ENCODE measurements at regions not wholly inside any gene's neighbourhood (a gene's known extent, or its start where the extent isn't known, plus 50 kb on each side); places are given as distances from the start of the nearest gene placed in this dataset.

DNA sequence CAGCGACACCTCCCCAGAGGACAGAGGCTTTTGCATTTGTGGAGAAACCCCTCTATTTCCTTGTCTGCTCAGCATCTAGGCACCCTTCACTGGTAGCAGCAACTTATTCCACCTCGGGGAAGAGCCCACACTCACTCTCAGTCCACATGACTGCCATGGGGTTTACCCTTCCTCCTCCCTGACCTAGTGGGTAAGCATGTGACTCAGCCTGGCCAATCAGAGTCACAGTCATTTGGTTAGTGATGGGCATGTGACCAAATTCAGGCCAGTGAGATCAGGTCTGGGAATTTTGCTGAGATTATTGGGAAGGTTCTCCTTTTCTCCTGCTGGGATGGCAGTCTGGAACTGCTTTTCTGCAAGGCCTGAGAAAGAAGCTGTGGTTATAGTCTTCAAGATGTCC, 145.7 kb upstream of the PHACTR3 start:
- H2BK15ac ChIP-seq (ENCODE audit: low read length) = no peak overlapping the region
- H2BK5ac ChIP-seq (ENCODE audit: low read depth, low read length) = no peak overlapping the region
- no peaks in the 10 kb centered on the region for H3K27me3 ChIP-seq (replicated peaks in 1 of 4; ENCODE audit: control insufficient read depth in 3 of 4, extremely low read depth in 1 of 4, insufficient read depth in 3 of 4, low read length in 3 of 4)
- H2BK20ac ChIP-seq (ENCODE audit: low read length) = no peak overlapping the region
- H3K36me3 ChIP-seq (ENCODE audit: control insufficient read depth in 2 of 4, insufficient read depth in 4 of 4, low read length in 3 of 4) = no peaks in the 10 kb centered on the region
- ChIA-PET POLR2A (ENCODE audit: partially characterized antibody) (no interaction called here), CTCF (ENCODE audit: partially characterized antibody) (interaction anchor here (1.6 to 2.6 kb wide), 3 partner anchors 11 to 251 kb away, joined by 4 to 9 read pairs (median 5); no protein-coding TSS in a partner anchor)
- H3K9ac ChIP-seq (replicated peaks in 1 of 4; ENCODE audit: extremely low read depth in 1 of 4, low read depth in 3 of 4, low read length in 3 of 4) = no peak overlapping the region
- H3K18ac ChIP-seq (ENCODE audit: extremely low read depth, low read length) = no peak overlapping the region
- no peak overlapping the region for H4K5ac ChIP-seq (ENCODE audit: insufficient read length, low read depth, low read length)
- no peaks in the 10 kb centered on the region; a peak in 1 of 7 replicates for H3K4me1 ChIP-seq (replicated peaks in 1 of 4; ENCODE audit: control insufficient read depth in 3 of 4, insufficient read depth in 4 of 4, low read length in 3 of 4)
- no peak overlapping the region for H2AK5ac ChIP-seq (ENCODE audit: low read depth, low read length)
- 86% methylated on average over 2 of the region's 2 CpGs; no CpG with 5 or more reads in 1 of the 2 experiments for WGBS, 2 experiments (ENCODE audit: extremely low coverage in 1 of 2, insufficient coverage in 1 of 2, insufficient read length in 1 of 2, insufficient replicate concordance in 2 of 2, low coverage in 1 of 2, low lambda C conversion rate in 2 of 2, missing lambda C conversion rate in 1 of 2)
- H4K20me1 ChIP-seq (replicated peaks in 1 of 2; ENCODE audit: control insufficient read depth in 1 of 2, insufficient read depth in 2 of 2, low read length in 2 of 2) = peaks cover 0 to 3% of the 10 kb centered on the region in 2 experiments
- H2BK12ac ChIP-seq (ENCODE audit: low read depth, low read length) = no peak overlapping the region
- 0 out of 2 replicates have a peak overlapping the region, but pooled peaks have one; percentile 5 for H2AFZ ChIP-seq (ENCODE audit: low read length)
- no peaks in the 10 kb centered on the region for H3K79me1 ChIP-seq (ENCODE audit: low read depth, low read length)
- H3K4ac ChIP-seq (replicated peaks; ENCODE audit: insufficient read length, low read depth, low read length) = no peak overlapping the region
- no peak overlapping the region for H3K4me2 ChIP-seq (ENCODE audit: insufficient read depth in 1 of 2, low read depth in 2 of 2, low read length in 2 of 2)
- H4K91ac ChIP-seq (replicated peaks; ENCODE audit: insufficient read length, low read length) = no peak overlapping the region
- H3K79me2 ChIP-seq (ENCODE audit: control insufficient read depth in 1 of 2, insufficient read depth in 2 of 2, low read length in 2 of 2) = no peaks in the 10 kb centered on the region
- no peak overlapping the region for H3K14ac ChIP-seq (ENCODE audit: insufficient read length)
- H3K4me3 ChIP-seq (ENCODE audit: extremely low read depth in 1 of 4, insufficient read depth in 2 of 4, low read depth in 3 of 4, low read length in 4 of 4) = no peak overlapping the region
- H3K23ac ChIP-seq (ENCODE audit: insufficient read length) = no peak overlapping the region
- TF ChIP-seq, protein P1, sequence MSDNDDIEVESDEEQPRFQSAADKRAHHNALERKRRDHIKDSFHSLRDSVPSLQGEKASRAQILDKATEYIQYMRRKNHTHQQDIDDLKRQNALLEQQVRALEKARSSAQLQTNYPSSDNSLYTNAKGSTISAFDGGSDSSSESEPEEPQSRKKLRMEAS (IDR thresholded peaks at IDR 0.05) = no peak
- TF ChIP-seq CTBP2 (IDR thresholded peaks at IDR 0.05; ENCODE audit: borderline replicate concordance, insufficient read depth, insufficient read length, low read length) = no peak
- TF ChIP-seq, protein P2, sequence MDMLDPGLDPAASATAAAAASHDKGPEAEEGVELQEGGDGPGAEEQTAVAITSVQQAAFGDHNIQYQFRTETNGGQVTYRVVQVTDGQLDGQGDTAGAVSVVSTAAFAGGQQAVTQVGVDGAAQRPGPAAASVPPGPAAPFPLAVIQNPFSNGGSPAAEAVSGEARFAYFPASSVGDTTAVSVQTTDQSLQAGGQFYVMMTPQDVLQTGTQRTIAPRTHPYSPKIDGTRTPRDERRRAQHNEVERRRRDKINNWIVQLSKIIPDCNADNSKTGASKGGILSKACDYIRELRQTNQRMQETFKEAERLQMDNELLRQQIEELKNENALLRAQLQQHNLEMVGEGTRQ (IDR thresholded peaks at IDR 0.05; ENCODE audit: low read length) = peak; percentile 23; the same call in 1 of the 2 replicates
- no peak overlapping the region for H3K27ac ChIP-seq (ENCODE audit: low read depth, low read length)
- no peak for FAIRE-seq
- H3K23me2 ChIP-seq (ENCODE audit: low read depth, low read length) = no peaks in the 10 kb centered on the region
- no peak overlapping the region for H4K8ac ChIP-seq (ENCODE audit: extremely low read depth, insufficient read depth, low read length)
- H3K9me3 ChIP-seq (ENCODE audit: insufficient read depth in 2 of 2, low read depth in 1 of 2, low read length in 1 of 2) = no peaks in the 10 kb centered on the region
- H2BK120ac ChIP-seq (replicated peaks; ENCODE audit: low read depth, low read length) = no peak overlapping the region
- H3K56ac ChIP-seq (replicated peaks; ENCODE audit: insufficient read length, low read depth, low read length) = no peak overlapping the region
- DNase-seq (ENCODE audit: low read depth in 1 of 2, low spot score in 2 of 2) = no peak
